ENCODE measurements at regions not wholly inside any gene's neighbourhood (a gene's known extent, or its start where the extent isn't known, plus 50 kb on each side); places are given as distances from the start of the nearest gene placed in this dataset.

GRCh38 chr12:82121545-82121944, 236.6 kb downstream of the CCDC59 start:
- Mint-ChIP-seq H3K36me3 (ENCODE audit: low read depth) (no peaks in the 10 kb centered on the region), H3K4me3 (no peak overlapping the region), H3K27me3 (ENCODE audit: low read depth) (peaks cover 3% of the 10 kb centered on the region), H3K9me3 (peaks cover 4% of the 10 kb centered on the region), H3K27ac (no peak overlapping the region), H3K4me1 (no peaks in the 10 kb centered on the region)
- TF ChIP-seq, protein P1, sequence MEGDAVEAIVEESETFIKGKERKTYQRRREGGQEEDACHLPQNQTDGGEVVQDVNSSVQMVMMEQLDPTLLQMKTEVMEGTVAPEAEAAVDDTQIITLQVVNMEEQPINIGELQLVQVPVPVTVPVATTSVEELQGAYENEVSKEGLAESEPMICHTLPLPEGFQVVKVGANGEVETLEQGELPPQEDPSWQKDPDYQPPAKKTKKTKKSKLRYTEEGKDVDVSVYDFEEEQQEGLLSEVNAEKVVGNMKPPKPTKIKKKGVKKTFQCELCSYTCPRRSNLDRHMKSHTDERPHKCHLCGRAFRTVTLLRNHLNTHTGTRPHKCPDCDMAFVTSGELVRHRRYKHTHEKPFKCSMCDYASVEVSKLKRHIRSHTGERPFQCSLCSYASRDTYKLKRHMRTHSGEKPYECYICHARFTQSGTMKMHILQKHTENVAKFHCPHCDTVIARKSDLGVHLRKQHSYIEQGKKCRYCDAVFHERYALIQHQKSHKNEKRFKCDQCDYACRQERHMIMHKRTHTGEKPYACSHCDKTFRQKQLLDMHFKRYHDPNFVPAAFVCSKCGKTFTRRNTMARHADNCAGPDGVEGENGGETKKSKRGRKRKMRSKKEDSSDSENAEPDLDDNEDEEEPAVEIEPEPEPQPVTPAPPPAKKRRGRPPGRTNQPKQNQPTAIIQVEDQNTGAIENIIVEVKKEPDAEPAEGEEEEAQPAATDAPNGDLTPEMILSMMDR (IDR thresholded peaks at IDR 0.05; ENCODE audit: unreplicated experiment in 3 of 3), result no peak

DNA sequence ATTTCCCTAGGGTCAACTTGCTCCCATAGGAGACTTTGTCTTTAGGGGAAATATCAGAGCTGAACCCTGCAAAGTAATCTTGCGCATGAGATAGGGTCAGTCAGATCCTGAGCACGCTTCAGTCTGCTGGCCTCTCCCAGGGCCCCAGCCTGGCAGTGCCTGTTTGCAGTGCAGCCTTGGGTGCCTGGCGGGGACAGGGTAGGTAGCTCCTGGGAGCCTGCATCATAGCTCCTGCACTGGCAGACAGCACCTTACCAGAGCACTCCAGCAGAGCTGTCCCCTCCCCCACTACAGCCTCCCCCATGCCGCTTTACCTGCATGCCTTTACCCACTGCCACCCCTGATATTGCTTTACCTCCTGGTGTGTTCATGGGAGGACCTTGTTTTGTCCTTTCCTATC, 237.3 kb downstream of the CCDC59 start:
- Mint-ChIP-seq H3K27ac (no peak overlapping the region), H3K27me3 (ENCODE audit: low read depth) (peaks cover 3% of the 10 kb centered on the region), H3K9me3 (peaks cover 4% of the 10 kb centered on the region), H3K4me3 (no peak overlapping the region), H3K36me3 (ENCODE audit: low read depth) (no peaks in the 10 kb centered on the region), H3K4me1 (no peaks in the 10 kb centered on the region)
- TF ChIP-seq, protein P1 (IDR thresholded peaks at IDR 0.05; ENCODE audit: unreplicated experiment in 3 of 3), result no peak

GRCh38 chr12:82109243-82109642, 248.9 kb downstream of the CCDC59 start:
- Mint-ChIP-seq H3K36me3 (ENCODE audit: low read depth) (no peaks in the 10 kb centered on the region), H3K27me3 (ENCODE audit: low read depth) (no peaks in the 10 kb centered on the region), H3K27ac (no peak overlapping the region), H3K9me3 (no peaks in the 10 kb centered on the region), H3K4me1 (no peaks in the 10 kb centered on the region), H3K4me3 (no peak overlapping the region)
- TF ChIP-seq, protein P1 (IDR thresholded peaks at IDR 0.05; ENCODE audit: unreplicated experiment in 3 of 3), result no peak

- H3K4me1 Mint-ChIP-seq, result no peaks in the 10 kb centered on the region
- no peaks in the 10 kb centered on the region for H3K36me3 Mint-ChIP-seq (ENCODE audit: low read depth)
- TF ChIP-seq, protein P1 (IDR thresholded peaks at IDR 0.05; ENCODE audit: unreplicated experiment in 3 of 3), result no peak
- H3K27ac Mint-ChIP-seq, result no peak overlapping the region
- no peak overlapping the region for H3K4me3 Mint-ChIP-seq
- no peaks in the 10 kb centered on the region for H3K9me3 Mint-ChIP-seq
- H3K27me3 Mint-ChIP-seq (ENCODE audit: low read depth), result no peaks in the 10 kb centered on the region
These were observed 249.6 kb downstream of the CCDC59 start for GRCh38 chr12:82108615-82109014.

DNA sequence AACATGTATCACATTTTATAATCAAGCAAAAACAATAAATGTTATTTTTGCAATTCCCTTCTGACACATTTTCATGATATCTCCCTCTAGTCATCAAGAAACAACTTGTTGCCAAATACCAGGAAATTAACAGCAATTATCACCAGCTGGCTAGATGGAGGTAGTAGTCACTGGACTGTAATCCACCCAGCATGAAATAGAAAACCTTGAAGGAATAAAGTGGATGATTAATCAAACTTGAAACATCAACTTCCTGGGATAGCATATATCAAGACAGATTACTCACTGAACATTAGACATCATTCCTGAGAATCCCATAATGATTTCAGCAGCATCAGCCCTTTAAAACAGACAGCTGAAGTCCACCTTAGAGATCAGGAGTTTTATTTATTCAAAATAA, 259.0 kb downstream of the CCDC59 start:
- H3K9me3 Mint-ChIP-seq, result peaks cover 11% of the 10 kb centered on the region
- no peak overlapping the region for H3K27ac Mint-ChIP-seq
- no peaks in the 10 kb centered on the region for H3K27me3 Mint-ChIP-seq (ENCODE audit: low read depth)
- H3K36me3 Mint-ChIP-seq (ENCODE audit: low read depth), result no peaks in the 10 kb centered on the region
- H3K4me1 Mint-ChIP-seq, result no peaks in the 10 kb centered on the region
- TF ChIP-seq, protein P1 (IDR thresholded peaks at IDR 0.05; ENCODE audit: unreplicated experiment in 3 of 3), result no peak
- H3K4me3 Mint-ChIP-seq, result no peak overlapping the region

- Mint-ChIP-seq H3K4me3 (no peak overlapping the region), H3K4me1 (no peaks in the 10 kb centered on the region), H3K36me3 (ENCODE audit: low read depth) (no peaks in the 10 kb centered on the region), H3K27ac (no peak overlapping the region), H3K9me3 (peaks cover 11% of the 10 kb centered on the region), H3K27me3 (ENCODE audit: low read depth) (no peaks in the 10 kb centered on the region)
- TF ChIP-seq, protein P1 (IDR thresholded peaks at IDR 0.05; ENCODE audit: unreplicated experiment in 3 of 3), result no peak
These were observed 260.3 kb downstream of the CCDC59 start for GRCh38 chr12:82097877-82098276.
